K562 (cell line): ENCODE measurements at regions not wholly inside any gene's neighbourhood (a gene's known extent, or its start where the extent isn't known, plus 50 kb on each side); places are given as distances from the start of the nearest gene placed in this dataset.

Experiments used
- ATF7 ChIP-seq: fragments of 450-650 bp; IDR thresholded peaks from 2 replicates; pipeline ENCODE4 v1.7.1; 2014; ENCODE audit warnings: mild to moderate bottlenecking, moderate library complexity
- EWSR1 ChIP-seq: fragments of 450-650 bp; IDR thresholded peaks from 2 replicates; pipeline ENCODE4 v1.6.1; 2018; ENCODE audit warnings: borderline replicate concordance, mild to moderate bottlenecking, low read depth, moderate library complexity; ENCODE audit not compliant: partially characterized antibody
- TGIF2 ChIP-seq: sonication (generic); formaldehyde crosslinking; IDR thresholded peaks from 2 replicates; pipeline ENCODE4 v1.8.1; 2022; ENCODE audit warnings: mild to moderate bottlenecking, missing genetic modification reagents, moderate library complexity
- TF ChIP-seq, protein P1 (sequence below), 3 experiments: IDR thresholded peaks in 2 of 3; conservative IDR thresholded peaks in 1 of 3; 2 replicates each; pipeline ENCODE4 v1.5.1; 2011 to 2012; ENCODE audit warnings: low read length in 3 of 3, mild to moderate bottlenecking in 3 of 3, control low read depth in 2 of 3, improper control_type of control experiment in 1 of 3, inconsistent platforms in 1 of 3, low read depth in 1 of 3, mixed read lengths in 1 of 3, moderate library complexity in 1 of 3; ENCODE audit not compliant: insufficient read depth in 2 of 3

DNA sequence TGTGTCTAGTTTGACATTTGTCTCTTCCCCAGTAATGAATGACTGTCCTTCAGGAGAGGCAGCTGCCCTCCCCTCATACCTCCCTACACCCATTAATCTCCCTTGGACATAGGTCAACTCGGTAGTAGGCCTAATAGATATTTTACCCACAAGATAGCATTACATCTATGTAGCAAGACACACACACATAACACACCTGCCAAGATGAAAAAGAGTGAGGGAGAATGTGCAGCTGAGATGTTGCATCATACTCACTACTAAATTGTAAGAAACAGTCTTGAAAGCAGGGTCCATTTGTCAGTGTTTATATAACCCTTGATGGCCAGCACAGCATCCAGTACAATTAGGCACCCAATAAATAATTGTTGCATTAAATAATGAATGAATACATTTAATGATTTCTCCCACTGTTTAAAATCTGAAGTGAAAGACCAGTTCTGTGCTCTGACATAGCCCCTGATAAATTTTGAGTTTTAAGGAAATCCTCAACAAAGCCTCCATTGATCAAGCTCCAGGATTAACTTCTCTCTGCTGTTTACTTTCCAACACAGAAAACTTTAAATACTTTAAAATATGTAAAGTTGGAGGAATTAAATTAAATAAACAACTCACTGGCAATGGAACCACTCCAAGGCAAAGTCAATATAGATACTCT lies 440.8 kb upstream of the RASGEF1B start:
- TF ChIP-seq, protein P1, sequence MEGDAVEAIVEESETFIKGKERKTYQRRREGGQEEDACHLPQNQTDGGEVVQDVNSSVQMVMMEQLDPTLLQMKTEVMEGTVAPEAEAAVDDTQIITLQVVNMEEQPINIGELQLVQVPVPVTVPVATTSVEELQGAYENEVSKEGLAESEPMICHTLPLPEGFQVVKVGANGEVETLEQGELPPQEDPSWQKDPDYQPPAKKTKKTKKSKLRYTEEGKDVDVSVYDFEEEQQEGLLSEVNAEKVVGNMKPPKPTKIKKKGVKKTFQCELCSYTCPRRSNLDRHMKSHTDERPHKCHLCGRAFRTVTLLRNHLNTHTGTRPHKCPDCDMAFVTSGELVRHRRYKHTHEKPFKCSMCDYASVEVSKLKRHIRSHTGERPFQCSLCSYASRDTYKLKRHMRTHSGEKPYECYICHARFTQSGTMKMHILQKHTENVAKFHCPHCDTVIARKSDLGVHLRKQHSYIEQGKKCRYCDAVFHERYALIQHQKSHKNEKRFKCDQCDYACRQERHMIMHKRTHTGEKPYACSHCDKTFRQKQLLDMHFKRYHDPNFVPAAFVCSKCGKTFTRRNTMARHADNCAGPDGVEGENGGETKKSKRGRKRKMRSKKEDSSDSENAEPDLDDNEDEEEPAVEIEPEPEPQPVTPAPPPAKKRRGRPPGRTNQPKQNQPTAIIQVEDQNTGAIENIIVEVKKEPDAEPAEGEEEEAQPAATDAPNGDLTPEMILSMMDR (IDR thresholded peaks at IDR 0.05 in 2 of 3, conservative IDR thresholded peaks at IDR 0.05 in 1 of 3; ENCODE audit: insufficient read depth in 2 of 3, low read depth in 1 of 3, low read length in 3 of 3): no peak
- TF ChIP-seq TGIF2 (CRISPR knock-in tag): no peak
- TF ChIP-seq EWSR1: no peak
- TF ChIP-seq ATF7: no peak
